ENCODE measurements at regions not wholly inside any gene's neighbourhood (a gene's known extent, or its start where the extent isn't known, plus 50 kb on each side); places are given as distances from the start of the nearest gene placed in this dataset.
"Not testable (repeated sequence)": the region's sequence is repeated elsewhere in the genome, so short reads cannot be mapped to it uniquely, and the experiment has no call there.

DNA sequence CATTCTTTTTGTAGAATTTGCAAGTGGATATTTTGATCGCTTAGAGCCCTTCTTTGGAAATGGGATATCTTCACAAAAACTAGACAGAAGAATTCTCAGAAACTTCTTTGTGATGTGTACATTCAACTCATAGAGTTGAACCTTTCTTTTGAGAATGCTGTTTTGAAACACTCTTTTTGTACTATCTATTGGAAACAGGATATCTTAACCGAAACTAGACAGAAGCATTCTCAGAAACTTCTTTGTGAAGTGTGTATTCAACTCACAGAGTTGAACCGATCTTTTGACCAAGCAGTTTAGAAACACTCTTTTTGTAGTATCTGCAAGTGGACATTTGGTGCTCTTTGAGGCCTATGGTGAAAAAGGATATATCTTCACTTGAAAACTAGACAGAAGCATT lies 613.1 kb upstream of the ZNF337 start:
- TF ChIP-seq, protein P1, sequence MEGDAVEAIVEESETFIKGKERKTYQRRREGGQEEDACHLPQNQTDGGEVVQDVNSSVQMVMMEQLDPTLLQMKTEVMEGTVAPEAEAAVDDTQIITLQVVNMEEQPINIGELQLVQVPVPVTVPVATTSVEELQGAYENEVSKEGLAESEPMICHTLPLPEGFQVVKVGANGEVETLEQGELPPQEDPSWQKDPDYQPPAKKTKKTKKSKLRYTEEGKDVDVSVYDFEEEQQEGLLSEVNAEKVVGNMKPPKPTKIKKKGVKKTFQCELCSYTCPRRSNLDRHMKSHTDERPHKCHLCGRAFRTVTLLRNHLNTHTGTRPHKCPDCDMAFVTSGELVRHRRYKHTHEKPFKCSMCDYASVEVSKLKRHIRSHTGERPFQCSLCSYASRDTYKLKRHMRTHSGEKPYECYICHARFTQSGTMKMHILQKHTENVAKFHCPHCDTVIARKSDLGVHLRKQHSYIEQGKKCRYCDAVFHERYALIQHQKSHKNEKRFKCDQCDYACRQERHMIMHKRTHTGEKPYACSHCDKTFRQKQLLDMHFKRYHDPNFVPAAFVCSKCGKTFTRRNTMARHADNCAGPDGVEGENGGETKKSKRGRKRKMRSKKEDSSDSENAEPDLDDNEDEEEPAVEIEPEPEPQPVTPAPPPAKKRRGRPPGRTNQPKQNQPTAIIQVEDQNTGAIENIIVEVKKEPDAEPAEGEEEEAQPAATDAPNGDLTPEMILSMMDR (conservative IDR thresholded peaks at IDR 0.05; ENCODE audit: low read length), result not testable (repeated sequence)
- TF ChIP-seq EZH2phosphoT487 (IDR thresholded peaks at IDR 0.05; ENCODE audit: borderline replicate concordance), result not testable (repeated sequence)

Measured in Loucy (cell line).